T1000 (cell line): ENCODE measurements at regions not wholly inside any gene's neighbourhood (a gene's known extent, or its start where the extent isn't known, plus 50 kb on each side); places are given as distances from the start of the nearest gene placed in this dataset.
"Not testable (repeated sequence)": the region's sequence is repeated elsewhere in the genome, so short reads cannot be mapped to it uniquely, and the experiment has no call there.

Experiments used
- DNase-seq: peaks from one replicate; lab custom pipeline; 2025; ENCODE audit warnings: mixed read lengths; lab: John Stamatoyannopoulos, UW

GRCh38 chr6:111925296-111925695 is 52.0 kb upstream of the FYN start:
- no peak for DNase-seq

GRCh38 chr6:111926731-111927302 is 53.6 kb upstream of the FYN start:
- DNase-seq, result no peak

DNA sequence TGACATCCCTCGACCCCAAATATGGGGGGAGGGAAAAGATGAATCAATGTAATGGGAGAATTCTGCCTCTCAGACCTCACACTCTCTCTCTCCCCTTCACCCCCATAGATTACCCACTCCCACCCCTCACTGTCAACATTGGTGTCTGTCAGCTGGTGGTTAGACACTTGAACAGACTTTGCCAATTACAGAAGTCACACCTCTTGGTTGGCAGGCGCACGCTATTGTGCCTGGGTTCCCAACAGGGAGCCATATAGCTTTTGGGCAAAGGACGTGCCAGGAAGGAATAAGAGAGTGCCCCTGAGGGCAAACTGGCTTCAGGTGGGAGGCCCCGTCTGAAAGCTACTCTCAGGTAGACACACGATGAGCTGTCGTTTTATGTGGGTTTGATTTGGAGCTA is 54.1 kb upstream of the FYN start:
- no peak for DNase-seq

DNA sequence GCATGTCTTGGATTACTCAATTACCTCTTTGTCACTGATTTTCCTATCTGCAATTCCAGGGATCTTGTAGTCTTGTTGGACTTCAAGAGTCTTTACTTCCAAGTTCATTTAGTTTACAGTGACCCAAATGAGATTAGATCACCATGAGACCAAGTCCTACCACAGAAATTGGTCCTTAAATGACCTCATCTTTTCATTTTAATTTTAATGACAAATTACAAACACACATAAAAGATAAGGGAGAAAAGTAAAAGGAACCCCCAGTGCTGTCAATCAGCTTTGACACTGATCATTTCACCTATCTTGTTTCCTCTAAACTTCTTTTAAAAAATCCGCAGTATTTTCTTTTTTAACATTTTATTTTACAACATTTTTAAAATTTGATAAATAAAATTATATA is 54.9 kb upstream of the FYN start:
- DNase-seq, result no peak

- not testable (repeated sequence) for DNase-seq
Observed at GRCh38 chr6:111934611-111935010, 61.4 kb upstream of the FYN start.

DNA sequence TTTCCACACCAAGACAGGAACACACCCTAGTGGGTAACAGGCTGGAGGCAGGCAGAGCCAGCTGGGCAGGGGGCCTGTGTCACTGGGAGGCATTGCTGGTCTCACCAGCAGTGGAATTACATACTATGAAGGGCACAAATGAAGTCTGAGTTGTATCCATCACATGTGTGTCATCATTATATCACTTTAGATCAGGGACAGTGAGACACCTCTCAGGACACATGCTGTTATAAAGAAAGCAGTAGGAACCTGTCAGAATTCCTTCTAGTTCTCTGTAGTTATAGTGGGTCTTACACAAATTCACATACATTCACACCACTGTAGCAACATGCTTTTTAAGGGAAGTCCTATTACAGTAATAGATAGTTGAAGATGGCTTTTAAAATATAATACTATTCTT is 63.5 kb upstream of the FYN start:
- no peak for DNase-seq

DNA sequence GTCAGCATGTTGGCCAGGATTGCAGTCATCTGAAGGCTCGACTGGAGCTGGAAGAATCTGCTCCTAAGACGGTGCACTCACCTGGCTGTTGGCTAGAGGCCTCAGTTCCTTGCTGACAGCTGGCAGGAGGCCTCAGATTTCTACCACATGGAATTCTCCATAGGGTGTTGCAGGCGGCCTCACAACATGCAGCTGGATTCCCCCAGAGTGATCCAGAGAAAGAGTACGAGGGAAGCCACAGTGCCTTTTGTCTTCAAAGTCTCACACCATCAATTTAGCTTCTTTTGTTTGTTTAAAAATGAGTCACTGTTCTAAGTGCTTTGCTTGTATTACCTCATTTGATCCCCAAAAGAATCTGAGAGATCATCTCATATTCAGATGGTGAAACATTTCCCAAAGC is 65.5 kb upstream of the FYN start:
- DNase-seq, result no peak

- DNase-seq, result no peak
Observed at GRCh38 chr6:111939902-111940301, 66.7 kb upstream of the FYN start.

- DNase-seq, result no peak
Observed at GRCh38 chr6:111940801-111941200, 67.5 kb upstream of the FYN start.

DNA sequence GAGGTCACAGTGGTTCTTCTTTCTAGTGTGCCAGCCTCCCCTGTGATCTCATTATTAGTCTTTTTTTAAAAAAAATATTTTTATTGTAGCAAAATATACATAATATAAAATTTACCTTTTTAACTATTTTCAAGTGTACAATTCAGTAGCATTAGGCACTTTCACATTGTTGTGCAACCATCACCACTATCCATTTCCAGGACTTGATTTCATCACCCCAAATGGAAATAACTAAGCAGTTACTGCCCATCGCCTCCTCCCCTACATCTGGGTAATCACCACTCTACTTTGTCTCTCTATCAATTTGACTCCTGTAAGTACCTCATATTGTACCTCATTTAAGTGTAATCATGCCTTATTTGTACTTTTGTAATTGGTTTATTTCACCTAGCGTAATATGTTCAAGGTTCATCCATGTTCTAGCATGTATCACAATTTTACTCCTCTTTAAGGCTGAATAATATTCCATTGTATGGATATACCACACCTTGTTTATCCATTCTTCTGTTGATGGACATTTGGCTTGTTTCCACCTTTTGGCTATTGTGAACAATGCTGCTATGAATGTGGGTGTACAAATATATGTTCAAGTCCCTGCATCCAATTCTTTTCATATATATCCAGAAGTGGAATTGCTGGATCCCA is 68.6 kb upstream of the FYN start:
- DNase-seq, result no peak

DNA sequence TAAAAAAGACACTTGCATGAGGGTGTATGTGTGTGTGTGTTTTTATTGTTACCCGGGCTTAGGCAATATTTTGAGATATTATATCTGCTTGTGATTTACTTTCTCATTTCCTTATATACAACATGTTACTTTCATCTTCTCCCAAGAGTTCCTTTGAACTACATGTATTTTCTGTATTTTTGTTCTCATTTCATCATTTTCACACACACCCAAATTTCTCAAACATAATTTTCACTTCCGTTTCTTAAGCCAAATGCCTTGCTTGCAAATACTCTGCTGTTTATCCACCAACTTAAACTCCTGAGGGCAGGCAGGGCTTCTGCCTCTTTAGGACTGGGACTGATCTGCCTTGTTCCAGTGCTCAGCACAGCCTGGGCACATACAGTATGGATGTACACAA is 69.3 kb upstream of the FYN start:
- DNase-seq, result no peak

GRCh38 chr6:111943266-111943665 is 70.0 kb upstream of the FYN start:
- DNase-seq, result no peak

DNA sequence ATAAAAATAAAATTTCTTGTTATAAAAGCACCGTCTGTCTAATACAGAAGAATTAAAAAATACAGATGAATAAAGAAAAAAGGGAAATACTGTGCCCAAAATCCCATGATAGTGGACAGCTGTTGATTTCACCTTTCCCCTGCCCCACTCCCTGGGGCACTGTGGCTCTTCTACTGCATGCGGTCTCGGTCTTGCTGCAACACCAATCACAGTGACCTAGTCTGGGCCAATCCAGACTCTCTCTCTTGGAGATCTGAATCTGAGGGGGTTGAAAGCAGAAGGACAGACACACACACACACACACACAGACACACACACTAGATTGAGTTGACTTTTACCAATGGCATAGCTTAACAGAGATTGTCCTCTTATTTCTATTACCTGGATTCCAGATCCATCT is 70.5 kb upstream of the FYN start:
- DNase-seq, result no peak

- DNase-seq, result no peak
Observed at GRCh38 chr6:111944541-111944940, 71.3 kb upstream of the FYN start.

DNA sequence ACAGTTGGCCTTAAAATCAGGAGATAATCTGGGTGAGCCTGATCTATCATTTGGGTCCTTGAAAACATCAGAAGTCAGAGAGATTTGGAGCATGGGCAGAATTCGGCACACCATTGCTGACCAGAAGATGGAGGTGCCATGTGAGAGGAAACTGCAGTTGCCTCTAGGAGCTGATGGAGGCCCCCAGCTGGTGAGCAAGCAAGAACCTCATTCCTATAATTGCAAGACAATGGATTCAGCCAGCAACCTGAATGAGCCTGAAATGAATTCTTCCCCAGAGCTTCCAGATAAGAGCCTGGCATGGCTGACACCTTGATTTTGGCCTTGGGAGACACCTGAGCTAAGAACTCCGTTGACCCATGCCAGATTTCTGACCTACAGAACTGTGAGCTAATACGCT is 76.3 kb upstream of the FYN start:
- DNase-seq, result no peak

- not testable (repeated sequence) for DNase-seq
Observed at GRCh38 chr6:111949984-111950383, 76.7 kb upstream of the FYN start.

DNA sequence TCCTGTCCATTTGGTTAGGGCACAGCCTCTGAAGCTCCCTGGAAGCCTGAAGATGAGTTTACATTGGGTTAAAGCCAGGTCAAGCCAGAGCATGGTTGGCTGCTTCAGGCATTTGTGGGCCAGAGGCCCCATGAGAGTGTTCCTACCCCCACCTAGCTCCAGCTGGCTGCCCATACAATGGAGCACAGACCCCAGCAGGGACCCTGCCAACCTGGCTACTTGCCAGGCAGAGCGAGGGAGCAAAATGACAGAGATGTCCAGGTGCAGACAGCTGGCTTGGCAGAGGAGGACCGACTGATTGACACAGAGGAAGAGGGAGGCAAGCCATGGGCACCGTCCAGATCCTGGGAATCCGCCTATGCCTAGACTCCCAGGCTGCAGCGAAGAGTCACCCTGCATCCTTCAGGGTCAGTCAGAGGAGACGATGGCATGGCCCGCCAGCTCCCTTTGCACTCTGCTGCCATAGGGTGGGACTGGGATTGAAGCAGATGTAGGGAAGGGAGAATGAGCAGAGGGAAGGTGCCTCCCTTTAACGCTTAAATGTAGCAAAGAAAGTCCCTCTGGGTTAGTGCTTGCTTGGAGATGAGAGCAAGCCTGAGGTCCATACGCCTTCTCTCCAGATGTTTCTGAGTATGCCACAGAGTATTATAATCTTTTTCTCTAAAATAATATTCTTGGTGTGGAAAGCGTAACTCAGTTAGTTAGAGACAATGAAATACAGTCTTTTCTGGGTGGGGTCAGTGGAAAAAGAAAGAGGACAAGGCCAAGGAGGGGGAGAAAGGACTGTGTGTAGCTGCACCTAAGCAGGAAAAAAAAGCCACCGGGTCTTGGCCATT is 77.6 kb upstream of the FYN start:
- DNase-seq, result no peak

DNA sequence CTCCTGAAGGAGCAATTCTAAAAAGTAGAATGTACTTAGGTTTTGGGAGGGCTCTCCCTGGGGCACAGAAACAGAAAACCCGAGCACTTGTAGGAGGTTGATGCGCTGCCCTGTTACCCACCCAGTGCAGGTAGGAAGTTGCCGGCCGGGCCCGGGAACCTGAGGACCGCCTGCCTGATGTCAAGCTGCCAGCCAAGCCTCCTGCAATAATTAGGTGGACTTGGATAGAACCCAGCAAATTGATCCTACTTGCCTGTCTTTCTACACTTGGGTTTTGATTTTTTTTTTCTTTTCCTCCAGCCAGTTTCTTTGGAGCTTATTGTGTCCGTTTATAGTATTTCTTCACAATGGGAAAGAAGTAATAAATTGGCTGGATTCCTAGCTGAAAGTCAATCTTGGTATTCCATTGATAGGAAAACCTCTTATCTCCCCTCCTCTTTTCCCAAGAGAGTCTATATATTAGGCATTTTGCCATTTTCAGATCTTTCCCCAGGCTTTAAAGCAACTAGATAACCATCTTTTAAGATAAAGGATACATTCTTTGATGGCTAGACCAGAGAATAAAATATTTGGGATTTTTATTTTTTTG is 78.3 kb upstream of the FYN start:
- no peak for DNase-seq

DNA sequence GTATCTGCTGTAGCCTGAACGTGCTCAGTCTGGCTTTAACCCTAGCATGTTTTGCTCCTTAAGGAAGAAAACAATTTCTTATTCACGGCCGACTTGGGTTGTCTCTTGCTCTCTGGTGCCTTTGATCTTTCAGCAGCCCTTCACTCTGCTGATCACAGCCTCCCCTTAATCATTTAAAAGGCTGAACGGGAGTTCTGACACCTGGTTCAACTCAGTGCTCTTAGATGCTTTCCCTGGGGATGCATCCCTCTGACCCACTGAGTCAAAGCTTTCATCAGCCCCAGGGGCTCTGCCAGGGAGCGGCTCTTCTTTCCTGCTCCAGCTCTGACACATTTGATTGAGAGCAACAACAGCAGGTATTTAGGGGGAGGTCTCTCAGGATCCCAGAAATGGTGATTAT is 79.0 kb upstream of the FYN start:
- no peak for DNase-seq

DNA sequence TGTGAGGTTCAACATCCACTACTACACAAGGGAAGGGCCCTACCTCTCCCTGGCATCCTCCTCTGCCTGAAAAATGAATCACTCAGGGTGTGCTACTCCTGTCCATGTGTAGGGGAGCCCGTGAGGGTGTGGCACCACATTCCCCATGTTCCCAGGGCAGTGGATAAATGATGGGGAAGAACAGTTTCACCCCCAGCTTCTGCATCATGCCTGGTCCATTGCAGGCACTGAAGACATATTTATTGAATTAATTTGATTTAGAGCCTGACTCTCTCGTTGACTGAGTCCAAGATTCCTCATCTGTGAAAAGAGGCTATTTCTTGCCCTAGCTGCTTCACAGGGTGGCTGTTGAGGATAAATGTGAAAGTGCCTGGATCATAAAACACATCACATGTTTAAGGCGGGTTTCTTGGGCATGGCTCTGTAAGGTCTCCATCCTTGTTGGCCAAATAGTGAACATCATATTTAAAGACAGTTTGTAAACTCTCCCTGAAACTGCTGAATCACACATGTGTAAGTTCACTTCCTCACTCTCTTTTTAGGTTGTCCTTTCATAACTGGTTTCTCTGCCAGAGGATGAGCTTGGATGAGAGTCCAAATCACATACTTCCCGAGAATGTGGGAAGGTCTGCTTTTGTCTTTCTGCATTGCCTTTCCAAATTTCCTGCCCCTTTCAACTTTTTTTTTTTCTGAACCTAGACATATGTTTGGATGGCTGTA is 79.7 kb upstream of the FYN start:
- DNase-seq, result no peak

DNA sequence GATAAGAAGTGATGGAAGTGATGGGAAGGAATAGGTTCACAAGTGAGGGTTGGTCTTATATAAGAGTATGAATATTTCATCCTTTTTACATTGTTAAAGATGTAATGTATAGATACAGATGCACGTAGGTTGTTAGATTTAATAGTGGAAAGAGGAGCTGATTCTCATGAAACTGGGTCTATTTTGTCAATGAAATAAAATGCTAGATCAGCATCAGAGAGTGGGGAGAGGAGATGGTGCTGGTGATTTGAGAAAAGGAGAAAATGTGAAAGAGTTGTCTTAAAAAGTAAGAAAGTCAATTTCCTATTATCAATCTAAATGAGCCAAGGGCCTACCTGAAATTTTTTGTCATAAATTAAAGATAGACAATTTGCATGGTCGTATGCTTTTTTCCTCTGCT is 82.8 kb upstream of the FYN start:
- DNase-seq, result no peak

GRCh38 chr6:111957623-111958315 is 84.5 kb upstream of the FYN start:
- no peak for DNase-seq
